ENCODE measurements at regions not wholly inside any gene's neighbourhood (a gene's known extent, or its start where the extent isn't known, plus 50 kb on each side); places are given as distances from the start of the nearest gene placed in this dataset.

GRCh38 chr18:53701697-53702096 is 522.8 kb downstream of the MBD2 start:
- Histone ChIP-seq H3K14ac (ENCODE audit: insufficient read depth, low read length) (no peak overlapping the region), H4K20me1 (ENCODE audit: control insufficient read depth, insufficient read depth, insufficient read length) (no peaks in the 10 kb centered on the region), H3K27ac (ENCODE audit: insufficient read length, low read depth, low read length) (no peak overlapping the region), H2BK20ac (ENCODE audit: low read depth, low read length, poor library complexity, severe bottlenecking) (no peak overlapping the region), H2AFZ (ENCODE audit: low read length) (no peak overlapping the region), H3K9ac (ENCODE audit: extremely low read depth, insufficient read length, low read length) (no peak overlapping the region), H2AK5ac (ENCODE audit: insufficient read length, low read length) (no peak overlapping the region), H3K27me3 (ENCODE audit: insufficient read depth, low read length) (no peaks in the 10 kb centered on the region), H2BK120ac (ENCODE audit: low read depth, low read length, poor library complexity, severe bottlenecking) (no peak overlapping the region), H3K79me2 (ENCODE audit: insufficient read depth, low read length) (no peaks in the 10 kb centered on the region), H3K4me2 (ENCODE audit: insufficient read depth, insufficient read length, low read length) (no peak overlapping the region), H4K8ac (replicated peaks; ENCODE audit: insufficient read length, low read depth, low read length) (no peak overlapping the region), H3K4ac (ENCODE audit: low read depth, low read length) (no peak overlapping the region), H4K5ac (ENCODE audit: insufficient read length, low read depth, low read length) (no peak overlapping the region), H3T11ph (ENCODE audit: low read length) (no peak overlapping the region), H3K18ac (ENCODE audit: insufficient read length, low read depth, low read length) (no peak overlapping the region), H3K79me1 (ENCODE audit: insufficient read depth, low read depth, low read length, poor library complexity, severe bottlenecking) (no peaks in the 10 kb centered on the region), H3K23ac (ENCODE audit: insufficient read length, low read depth, low read length) (no peak overlapping the region), H2BK12ac (ENCODE audit: insufficient read length, low read depth, low read length) (no peak overlapping the region), H4K91ac (ENCODE audit: insufficient read length, low read depth, low read length) (no peak overlapping the region), H3K4me1 (ENCODE audit: insufficient read depth, low read length) (no peaks in the 10 kb centered on the region), H3K56ac (ENCODE audit: insufficient read length, low read depth, low read length) (no peak overlapping the region), H2BK15ac (ENCODE audit: low read depth, low read length) (no peak overlapping the region), H2BK5ac (ENCODE audit: insufficient read length, low read length) (no peak overlapping the region), H3K9me3 (ENCODE audit: control insufficient read depth, low read depth, low read length) (no peaks in the 10 kb centered on the region), H3K23me2 (ENCODE audit: insufficient read length, low read depth, low read length, poor library complexity, severe bottlenecking) (no peaks in the 10 kb centered on the region)
- no peaks in the 10 kb centered on the region for H3K27me3 Mint-ChIP-seq (ENCODE audit: low read depth)
- no peak overlapping the region for H3K27ac Mint-ChIP-seq
- no CpG with 5 or more reads among the region's 1 CpG for WGBS (ENCODE audit: extremely low coverage, insufficient read length, low lambda C conversion rate)
- H3K36me3 Mint-ChIP-seq (ENCODE audit: insufficient read depth in 1 of 3, low read depth in 3 of 3): no peaks in the 10 kb centered on the region
- no peak for DNase-seq
- peaks cover 10% of the 10 kb centered on the region in 2 experiments for H3K4me1 Mint-ChIP-seq
- H3K9me3 Mint-ChIP-seq: no peaks in the 10 kb centered on the region
- TF ChIP-seq CTCF (conservative IDR thresholded peaks at IDR 0.05): no peak
- no peak overlapping the region for H3K4me3 Mint-ChIP-seq

Data from H9 (cell line).